GM23248 (cell line): ENCODE measurements at regions not wholly inside any gene's neighbourhood (a gene's known extent, or its start where the extent isn't known, plus 50 kb on each side); places are given as distances from the start of the nearest gene placed in this dataset.

ENCODE experiments used
- DNase-seq: peaks from one replicate; pipeline ENCODE4 v3.0.0-alpha.2; 2015
- H2AFZ ChIP-seq: fragments of 200-600 bp; sonication (generic); 2 replicates; pipeline ENCODE4 v1.6.1; 2016; ENCODE audit warnings: antibody characterized with exemption
- H3F3A ChIP-seq: fragments of 200-600 bp; sonication (generic); 2 replicates; pipeline ENCODE4 v1.6.1; 2016; ENCODE audit warnings: mild to moderate bottlenecking, antibody characterized with exemption, mixed run types; ENCODE audit not compliant: insufficient read depth
- H3K27ac ChIP-seq: fragments of 200-600 bp; sonication (generic); 2 replicates; pipeline ENCODE4 v1.5.1; 2016; ENCODE audit warnings: mild to moderate bottlenecking
- H3K27me3 ChIP-seq: fragments of 200-600 bp; sonication (generic); replicated peaks from 2 replicates; pipeline ENCODE4 v1.6.1; 2016; ENCODE audit warnings: mild to moderate bottlenecking; ENCODE audit not compliant: insufficient read depth
- H3K36me3 ChIP-seq: fragments of 200-600 bp; sonication (generic); 2 replicates; pipeline ENCODE4 v1.6.1; 2016; ENCODE audit warnings: low read depth, mild to moderate bottlenecking
- H3K4me1 ChIP-seq: fragments of 200-600 bp; sonication (generic); 2 replicates; pipeline ENCODE4 v1.6.1; 2016; ENCODE audit warnings: mild to moderate bottlenecking; ENCODE audit not compliant: insufficient read depth
- H3K4me2 ChIP-seq: fragments of 200-600 bp; sonication (generic); one replicate; pipeline ENCODE4 v1.6.1; 2016; ENCODE audit warnings: mild to moderate bottlenecking; ENCODE audit not compliant: unreplicated experiment
- H3K4me3 ChIP-seq: fragments of 200-600 bp; sonication (generic); 2 replicates; pipeline ENCODE4 v1.5.1; 2016; ENCODE audit warnings: mild to moderate bottlenecking
- H3K79me2 ChIP-seq: fragments of 200-600 bp; sonication (generic); 2 replicates; pipeline ENCODE4 v1.6.1; 2016; ENCODE audit warnings: mild to moderate bottlenecking; ENCODE audit not compliant: insufficient read depth
- H3K9ac ChIP-seq: fragments of 200-600 bp; sonication (generic); 2 replicates; pipeline ENCODE4 v1.6.1; 2016; ENCODE audit warnings: mild to moderate bottlenecking
- H3K9me2 ChIP-seq: fragments of 200-600 bp; sonication (generic); 2 replicates; pipeline ENCODE4 v1.6.1; 2016; ENCODE audit warnings: mixed run types, mild to moderate bottlenecking, moderate library complexity; ENCODE audit not compliant: insufficient read depth
- H3K9me3 ChIP-seq: fragments of 200-600 bp; sonication (generic); one replicate; pipeline ENCODE4 v1.6.1; 2017; ENCODE audit warnings: low read depth
- H4K20me1 ChIP-seq: fragments of 200-600 bp; sonication (generic); 2 replicates; pipeline ENCODE4 v1.6.0; 2016; ENCODE audit not compliant: insufficient read depth
- EZH2 ChIP-seq: fragments of 200-600 bp; sonication (generic); IDR thresholded peaks from 2 replicates; pipeline ENCODE4 v1.6.1; 2018; ENCODE audit warnings: antibody characterized with exemption, mild to moderate bottlenecking; ENCODE audit not compliant: insufficient read depth, poor library complexity, severe bottlenecking
- EZH2phosphoT487 ChIP-seq: fragments of 200-600 bp; sonication (generic); IDR thresholded peaks from 2 replicates; pipeline ENCODE4 v1.6.1; 2018; ENCODE audit warnings: antibody characterized with exemption, moderate library complexity, mild to moderate bottlenecking, low read depth; ENCODE audit not compliant: insufficient read depth
- WGBS, 2 experiments: methylation state at CpG; one replicate each; pipeline ENCODE4 v1.1.6; 2015 to 2017; ENCODE audit warnings: low lambda C conversion rate in 2 of 2, low coverage in 1 of 2; ENCODE audit errors: missing lambda C conversion rate in 2 of 2; 5-methylcytosine and 5-hydroxymethylcytosine counted together
- in situ Hi-C: fragments of 300-500 bp; cut with MboI; formaldehyde crosslinking; loops from 2 replicates; pipeline ENCODE4 v1.15.0; 2020

GRCh38 chr12:58163021-58163420 is 221.7 kb downstream of the ATP23 start:
- Histone ChIP-seq H2AFZ (no peak overlapping the region), H3K9me3 (no peaks in the 10 kb centered on the region), H3K9me2 (no peaks in the 10 kb centered on the region), H3K4me3 (no peak overlapping the region), H3K4me2 (no peak overlapping the region), H3K36me3 (no peaks in the 10 kb centered on the region), H4K20me1 (no peaks in the 10 kb centered on the region), H3F3A (no peaks in the 10 kb centered on the region), H3K79me2 (no peaks in the 10 kb centered on the region), H3K9ac (no peak overlapping the region), H3K4me1 (no peaks in the 10 kb centered on the region), H3K27ac (no peak overlapping the region), H3K27me3 (peaks cover 6% of the 10 kb centered on the region; the same call in 1 of the 2 replicates)
- no peak for TF ChIP-seq EZH2
- TF ChIP-seq EZH2phosphoT487 = no peak
- DNase-seq = no peak
- in situ Hi-C loops = no loop called here
- 59 to 69% methylated on average over 4 of the region's 4 CpGs for WGBS, 2 experiments

GRCh38 chr12:58166643-58167042 is 225.3 kb downstream of the ATP23 start:
- TF ChIP-seq EZH2phosphoT487 = no peak
- no peak for TF ChIP-seq EZH2
- Histone ChIP-seq H3K9me2 (no peaks in the 10 kb centered on the region), H3K36me3 (no peaks in the 10 kb centered on the region), H3K4me2 (no peak overlapping the region), H3K4me1 (no peaks in the 10 kb centered on the region), H2AFZ (no peak overlapping the region), H4K20me1 (no peaks in the 10 kb centered on the region), H3K27ac (no peak overlapping the region), H3K9ac (no peak overlapping the region), H3K9me3 (no peaks in the 10 kb centered on the region), H3F3A (no peaks in the 10 kb centered on the region), H3K4me3 (no peak overlapping the region), H3K27me3 (no peaks in the 10 kb centered on the region; the same call in 1 of the 2 replicates), H3K79me2 (no peaks in the 10 kb centered on the region)
- no peak for DNase-seq
- in situ Hi-C loops = no loop called here
- 66 to 67% methylated on average over 5 of the region's 5 CpGs for WGBS, 2 experiments

GRCh38 chr12:58167622-58168021 is 226.3 kb downstream of the ATP23 start:
- H3K9ac ChIP-seq = no peak overlapping the region
- no peaks in the 10 kb centered on the region for H3F3A ChIP-seq
- no peaks in the 10 kb centered on the region; the same call in 1 of the 2 replicates for H3K27me3 ChIP-seq
- H3K9me3 ChIP-seq = no peaks in the 10 kb centered on the region
- H3K9me2 ChIP-seq = no peaks in the 10 kb centered on the region
- no peak overlapping the region for H3K4me2 ChIP-seq
- 69 to 71% methylated on average over 1 of the region's 1 CpG for WGBS, 2 experiments
- H2AFZ ChIP-seq = no peak overlapping the region
- H3K27ac ChIP-seq = no peak overlapping the region
- H3K4me1 ChIP-seq = no peaks in the 10 kb centered on the region
- TF ChIP-seq EZH2 = no peak
- no peak for TF ChIP-seq EZH2phosphoT487
- H3K79me2 ChIP-seq = no peaks in the 10 kb centered on the region
- in situ Hi-C loops = no loop called here
- H3K36me3 ChIP-seq = no peaks in the 10 kb centered on the region
- H3K4me3 ChIP-seq = no peak overlapping the region
- no peak for DNase-seq
- no peaks in the 10 kb centered on the region for H4K20me1 ChIP-seq

GRCh38 chr12:58169826-58170225 is 228.5 kb downstream of the ATP23 start:
- WGBS, 2 experiments = 60 to 73% methylated on average over 2 of the region's 2 CpGs
- no peak for TF ChIP-seq EZH2
- no peak for TF ChIP-seq EZH2phosphoT487
- no peak overlapping the region for H3K4me3 ChIP-seq

GRCh38 chr12:58171914-58172313 is 230.5 kb downstream of the ATP23 start:
- Histone ChIP-seq H3K9me2 (no peaks in the 10 kb centered on the region), H3K9ac (no peak overlapping the region), H3K9me3 (no peaks in the 10 kb centered on the region), H3K4me1 (no peaks in the 10 kb centered on the region), H3K4me2 (no peak overlapping the region), H2AFZ (no peak overlapping the region), H3K27ac (no peak overlapping the region), H3K36me3 (no peaks in the 10 kb centered on the region), H3F3A (no peaks in the 10 kb centered on the region), H3K27me3 (no peaks in the 10 kb centered on the region), H4K20me1 (no peaks in the 10 kb centered on the region), H3K4me3 (no peak overlapping the region), H3K79me2 (no peaks in the 10 kb centered on the region)
- WGBS, 2 experiments = 21 to 35% methylated on average over 2 of the region's 2 CpGs
- DNase-seq = peak; percentile 15
- in situ Hi-C loops = no loop called here
- TF ChIP-seq EZH2phosphoT487 (no peak), EZH2 (no peak)

More at GRCh38 chr12:58169826-58170225, 228.5 kb downstream of the ATP23 start:
- no peak overlapping the region for H3K27ac ChIP-seq
- no peaks in the 10 kb centered on the region for H3K4me1 ChIP-seq
- no peak for DNase-seq
- H3K4me2 ChIP-seq = no peak overlapping the region
- H3K27me3 ChIP-seq = no peaks in the 10 kb centered on the region; the same call in 1 of the 2 replicates
- H4K20me1 ChIP-seq = no peaks in the 10 kb centered on the region
- no peaks in the 10 kb centered on the region for H3F3A ChIP-seq
- no peaks in the 10 kb centered on the region for H3K9me3 ChIP-seq
- no peak overlapping the region for H2AFZ ChIP-seq
- in situ Hi-C loops = no loop called here
- no peaks in the 10 kb centered on the region for H3K79me2 ChIP-seq
- no peaks in the 10 kb centered on the region for H3K36me3 ChIP-seq
- no peak overlapping the region for H3K9ac ChIP-seq
- H3K9me2 ChIP-seq = no peaks in the 10 kb centered on the region
